ENCODE measurements at regions not wholly inside any gene's neighbourhood (a gene's known extent, or its start where the extent isn't known, plus 50 kb on each side); places are given as distances from the start of the nearest gene placed in this dataset.

DNA sequence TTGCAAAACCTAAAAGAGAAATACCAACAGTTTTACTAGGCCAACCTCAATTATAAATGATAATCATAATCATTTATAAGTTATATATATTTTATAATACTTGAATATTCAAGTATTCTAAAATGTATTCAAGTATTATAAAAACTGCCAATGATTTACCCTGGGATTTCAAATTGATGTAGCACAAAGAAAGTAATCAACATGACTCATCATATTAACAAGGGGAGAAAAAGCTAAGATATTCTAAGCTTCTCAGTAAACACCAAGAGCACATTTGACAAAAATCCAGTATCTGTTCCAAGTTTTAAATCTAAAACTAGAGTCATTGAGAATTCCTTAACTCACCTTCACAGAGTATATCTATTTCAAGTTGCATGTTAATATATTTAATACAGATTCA is 56.1 kb downstream of the CAPZA3 start:
- no peak overlapping the region for H3K27ac ChIP-seq
- H3K4me3 ChIP-seq: no peak overlapping the region
- TF ChIP-seq, protein P1, sequence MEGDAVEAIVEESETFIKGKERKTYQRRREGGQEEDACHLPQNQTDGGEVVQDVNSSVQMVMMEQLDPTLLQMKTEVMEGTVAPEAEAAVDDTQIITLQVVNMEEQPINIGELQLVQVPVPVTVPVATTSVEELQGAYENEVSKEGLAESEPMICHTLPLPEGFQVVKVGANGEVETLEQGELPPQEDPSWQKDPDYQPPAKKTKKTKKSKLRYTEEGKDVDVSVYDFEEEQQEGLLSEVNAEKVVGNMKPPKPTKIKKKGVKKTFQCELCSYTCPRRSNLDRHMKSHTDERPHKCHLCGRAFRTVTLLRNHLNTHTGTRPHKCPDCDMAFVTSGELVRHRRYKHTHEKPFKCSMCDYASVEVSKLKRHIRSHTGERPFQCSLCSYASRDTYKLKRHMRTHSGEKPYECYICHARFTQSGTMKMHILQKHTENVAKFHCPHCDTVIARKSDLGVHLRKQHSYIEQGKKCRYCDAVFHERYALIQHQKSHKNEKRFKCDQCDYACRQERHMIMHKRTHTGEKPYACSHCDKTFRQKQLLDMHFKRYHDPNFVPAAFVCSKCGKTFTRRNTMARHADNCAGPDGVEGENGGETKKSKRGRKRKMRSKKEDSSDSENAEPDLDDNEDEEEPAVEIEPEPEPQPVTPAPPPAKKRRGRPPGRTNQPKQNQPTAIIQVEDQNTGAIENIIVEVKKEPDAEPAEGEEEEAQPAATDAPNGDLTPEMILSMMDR (IDR thresholded peaks at IDR 0.05): no peak
- no peak for DNase-seq (ENCODE audit: low spot score)

DNA sequence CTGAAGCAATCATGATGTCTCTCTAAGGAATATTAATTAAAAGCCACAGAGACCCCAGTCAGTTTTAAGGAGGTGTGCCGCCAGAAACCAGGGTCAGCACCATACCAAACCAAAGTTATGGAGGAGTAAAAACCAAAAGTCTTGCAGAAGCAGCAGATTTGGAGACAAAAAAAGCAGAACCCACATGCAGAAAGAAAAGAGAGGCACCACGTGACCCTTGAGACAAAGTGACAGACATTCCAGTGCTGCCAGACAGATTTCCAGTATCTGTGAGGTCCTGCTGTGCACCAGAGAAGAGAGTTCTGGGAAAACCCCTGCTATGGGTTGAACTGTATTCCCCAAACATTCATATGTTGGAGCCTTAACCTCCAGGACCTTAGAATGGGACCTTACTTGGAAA is 59.7 kb downstream of the CAPZA3 start:
- no peak for DNase-seq (ENCODE audit: low spot score)
- Histone ChIP-seq H3K4me3 (no peak overlapping the region), H3K27ac (no peak overlapping the region)
- TF ChIP-seq, protein P1 (IDR thresholded peaks at IDR 0.05): no peak

DNA sequence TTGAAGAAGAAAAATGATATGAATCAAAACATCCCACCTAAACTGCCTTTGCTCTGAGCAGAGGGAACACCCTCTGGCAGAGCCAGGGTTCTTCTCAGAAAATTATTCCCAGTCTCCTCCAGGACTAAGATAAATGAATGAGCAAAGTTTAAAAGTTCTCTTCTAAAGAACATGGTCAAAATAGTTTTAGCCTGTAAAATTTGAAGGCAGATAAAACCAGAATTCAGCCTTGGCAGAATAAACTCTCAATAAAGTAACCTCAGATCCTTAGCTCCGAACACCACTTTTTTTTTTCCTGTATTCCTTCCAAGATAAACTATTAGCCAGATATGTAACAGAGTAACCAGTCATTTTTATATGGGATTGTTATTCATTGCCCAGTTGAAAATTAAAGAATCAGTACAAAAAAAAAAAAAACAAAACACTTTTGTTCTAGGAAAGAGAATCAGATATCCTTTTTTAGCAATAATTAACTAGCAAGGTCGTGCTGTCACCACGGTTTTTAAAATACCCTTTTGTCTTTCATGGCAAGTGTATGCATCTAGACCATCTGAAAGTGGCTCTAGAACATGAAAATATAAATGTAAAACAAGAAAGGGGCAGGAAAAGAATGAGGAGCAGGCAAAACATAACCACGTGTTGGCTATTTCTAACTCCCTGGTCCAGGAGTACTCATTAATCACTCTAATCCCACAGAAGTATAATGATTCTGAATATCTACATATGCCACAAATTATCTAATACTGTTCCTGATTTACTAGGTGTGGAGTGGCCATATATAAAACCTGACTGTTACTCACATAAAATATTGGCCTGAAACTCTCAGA is 60.8 kb downstream of the CAPZA3 start:
- peak overlapping the region in 1 of 2 donors; percentile 21 for H3K27ac ChIP-seq
- DNase-seq (ENCODE audit: low spot score): no peak
- no peak overlapping the region for H3K4me3 ChIP-seq
- TF ChIP-seq, protein P1 (IDR thresholded peaks at IDR 0.05): no peak

DNA sequence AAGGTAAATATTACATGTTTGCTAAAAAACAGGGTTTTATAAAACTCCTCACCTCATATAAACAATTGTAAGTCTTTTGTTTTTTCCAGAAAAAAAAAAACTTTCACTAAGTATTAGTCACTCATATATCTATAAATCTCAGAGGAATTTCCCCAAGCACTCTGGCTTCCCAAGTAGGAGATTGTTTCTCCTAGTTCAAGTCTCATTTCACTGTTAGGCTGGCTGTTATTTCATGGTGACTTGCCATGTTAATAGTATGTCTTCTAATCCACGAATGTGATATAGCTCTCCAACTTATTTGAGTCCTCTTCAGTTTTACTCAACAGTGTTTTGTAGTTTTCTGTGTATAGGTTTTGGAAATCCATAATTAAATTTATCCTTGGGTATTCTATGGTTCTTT is 61.6 kb downstream of the CAPZA3 start:
- TF ChIP-seq, protein P1 (IDR thresholded peaks at IDR 0.05): no peak
- Histone ChIP-seq H3K4me3 (no peak overlapping the region), H3K27ac (no peak overlapping the region)
- DNase-seq (ENCODE audit: low spot score): no peak

DNA sequence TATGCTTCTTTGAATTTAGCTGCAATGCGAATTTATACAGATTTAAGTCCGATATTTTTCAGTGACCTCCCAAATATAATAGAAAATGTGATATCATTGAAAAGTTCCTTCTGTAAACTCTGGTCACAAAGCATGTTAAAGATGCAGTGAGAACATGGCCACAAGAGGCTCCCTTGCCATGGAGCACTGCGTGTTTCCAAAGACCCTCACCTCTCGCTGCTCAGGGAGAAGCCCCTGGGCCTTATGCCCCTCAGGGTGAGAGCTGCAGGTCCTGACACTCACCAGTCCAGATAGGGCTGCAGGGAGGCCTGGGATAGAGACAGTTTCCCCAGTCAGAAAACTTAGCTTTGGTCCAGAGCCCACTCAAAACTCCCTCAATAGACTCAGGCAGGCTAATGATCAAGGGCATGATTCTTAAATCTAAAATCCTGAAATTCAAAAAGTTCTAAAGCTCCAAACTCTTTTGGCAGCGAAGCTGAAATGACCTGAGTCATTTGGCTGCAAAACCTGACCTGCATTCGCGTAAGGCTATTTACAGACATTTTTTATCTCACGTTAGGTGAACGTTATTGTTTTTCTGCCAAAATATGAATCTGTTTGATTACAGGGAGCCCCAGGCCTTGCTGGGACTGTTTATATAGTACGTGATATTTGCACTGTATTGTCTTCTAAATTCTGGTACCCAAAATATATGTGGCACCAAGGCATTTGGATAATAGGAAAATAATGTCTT is 67.8 kb downstream of the CAPZA3 start:
- no peak for DNase-seq (ENCODE audit: low spot score)
- TF ChIP-seq, protein P1 (IDR thresholded peaks at IDR 0.05): no peak
- Histone ChIP-seq H3K4me3 (no peak overlapping the region), H3K27ac (no peak overlapping the region)

DNA sequence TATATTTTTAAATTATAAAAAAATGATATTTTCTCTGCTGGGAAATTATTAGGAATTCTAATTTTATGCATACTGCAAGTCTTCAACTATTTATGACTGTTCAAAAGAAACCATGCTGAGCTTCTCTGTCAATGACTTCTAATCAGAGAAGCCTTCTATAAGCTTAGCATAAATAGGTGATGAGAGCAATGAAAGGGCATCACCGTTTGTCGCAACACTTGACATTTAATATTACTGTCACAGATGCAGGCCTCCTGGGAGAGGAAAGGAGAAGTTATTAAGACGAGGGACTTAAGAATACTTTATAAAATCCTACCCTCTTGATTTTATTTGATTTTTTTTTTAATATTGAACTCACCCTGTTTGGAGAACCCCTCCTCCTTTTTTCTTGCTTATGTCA is 69.8 kb downstream of the CAPZA3 start:
- no peak for DNase-seq (ENCODE audit: low spot score)
- Histone ChIP-seq H3K27ac (no peak overlapping the region), H3K4me3 (no peak overlapping the region)
- TF ChIP-seq, protein P1 (IDR thresholded peaks at IDR 0.05): no peak
